ENCODE measurements at regions not wholly inside any gene's neighbourhood (a gene's known extent, or its start where the extent isn't known, plus 50 kb on each side); places are given as distances from the start of the nearest gene placed in this dataset.
"Not testable (repeated sequence)": the region's sequence is repeated elsewhere in the genome, so short reads cannot be mapped to it uniquely, and the experiment has no call there.

- DNase-seq: not testable (repeated sequence)
Observed at GRCh38 chr14:106764968-106765369, 1238.6 kb downstream of the TMEM121 start.

DNA sequence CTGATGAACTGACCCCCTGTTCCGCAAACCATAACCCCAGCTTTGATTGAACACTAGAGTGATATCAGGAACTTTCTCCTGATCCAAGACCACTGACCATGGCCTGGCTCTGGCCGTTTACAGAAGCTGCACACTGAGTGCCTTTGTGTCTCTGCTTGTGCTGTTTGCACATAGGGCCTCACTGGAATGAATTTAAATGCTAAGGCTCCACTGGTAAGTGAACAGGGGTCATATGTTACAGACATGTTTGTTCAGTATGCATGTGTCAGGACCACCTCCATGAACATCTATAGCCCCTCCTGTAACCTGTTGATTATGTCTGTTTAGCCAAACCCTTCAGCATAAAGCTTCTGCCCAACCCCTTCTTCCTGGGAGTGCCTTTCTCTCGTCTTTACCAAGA, 1239.8 kb downstream of the TMEM121 start:
- DNase-seq: no peak

- not testable (repeated sequence) for DNase-seq
Observed at GRCh38 chr14:106766551-106767277, 1240.3 kb downstream of the TMEM121 start.

GRCh38 chr14:106768230-106768629, 1241.8 kb downstream of the TMEM121 start:
- not testable (repeated sequence) for DNase-seq

DNA sequence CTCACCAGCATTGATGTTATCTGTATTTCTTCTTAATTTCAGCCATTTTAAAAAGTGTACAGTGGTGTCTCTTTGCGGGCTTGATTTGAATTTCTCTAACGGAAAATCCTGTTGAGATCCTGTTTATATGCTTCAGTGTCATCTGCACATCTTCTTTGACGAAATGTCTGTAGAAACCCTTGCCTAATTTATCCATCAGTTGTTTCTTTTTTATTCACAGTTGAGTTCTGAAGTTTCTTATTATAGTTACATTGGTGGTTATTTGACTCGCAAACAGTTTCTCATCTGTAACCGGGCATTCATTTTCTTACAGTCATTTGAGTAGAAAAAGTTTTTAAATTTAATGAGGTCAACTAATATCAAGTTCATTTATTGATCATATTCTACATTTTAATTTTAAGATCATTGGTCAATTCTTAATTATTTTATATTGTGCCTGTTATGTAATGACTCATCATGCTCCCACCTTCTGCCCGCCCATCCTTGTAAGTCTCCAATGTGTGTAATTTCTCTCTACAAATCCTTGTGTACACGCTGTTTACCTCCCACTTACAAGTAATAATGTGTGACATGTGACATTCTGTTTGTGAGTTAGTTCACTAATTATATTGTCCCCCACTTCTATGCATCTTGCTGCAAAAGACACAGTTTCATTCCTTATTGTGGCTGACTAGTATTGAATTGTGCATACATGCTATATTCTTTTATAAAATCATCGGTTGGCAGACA, 1242.8 kb downstream of the TMEM121 start:
- DNase-seq: not testable (repeated sequence)

- not testable (repeated sequence) for DNase-seq
Observed at GRCh38 chr14:106770158-106770672, 1243.8 kb downstream of the TMEM121 start.

DNA sequence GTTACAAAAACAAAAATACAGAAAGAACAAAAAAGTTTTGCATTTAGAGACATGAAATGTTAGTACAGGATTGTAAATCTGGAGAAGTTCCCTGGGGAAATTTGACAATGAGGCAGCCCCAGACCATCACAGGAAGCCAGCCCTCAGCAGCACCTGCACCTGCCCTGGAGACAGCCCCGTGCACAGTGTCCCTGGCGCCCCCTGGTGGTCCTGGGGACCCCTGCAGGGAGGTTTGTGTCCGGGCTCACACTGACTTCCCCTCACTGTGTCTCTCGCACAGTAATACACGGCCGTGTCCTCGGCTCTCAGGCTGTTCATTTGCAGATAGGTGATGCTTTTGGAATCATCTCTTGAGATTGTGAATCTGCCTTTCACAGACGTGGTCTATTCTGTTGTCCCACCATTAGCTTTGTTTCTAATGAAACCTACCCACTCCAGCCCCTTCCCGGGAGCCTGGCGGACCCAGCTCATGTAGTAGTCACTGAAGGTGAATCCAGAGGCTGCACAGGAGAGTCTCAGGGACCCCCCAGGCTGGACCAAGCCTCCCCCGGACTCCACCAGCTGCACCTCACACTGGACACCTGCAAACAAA, 1248.6 kb downstream of the TMEM121 start:
- not testable (repeated sequence) for DNase-seq

GRCh38 chr14:106776395-106776983, 1250.1 kb downstream of the TMEM121 start:
- DNase-seq: no peak

DNA sequence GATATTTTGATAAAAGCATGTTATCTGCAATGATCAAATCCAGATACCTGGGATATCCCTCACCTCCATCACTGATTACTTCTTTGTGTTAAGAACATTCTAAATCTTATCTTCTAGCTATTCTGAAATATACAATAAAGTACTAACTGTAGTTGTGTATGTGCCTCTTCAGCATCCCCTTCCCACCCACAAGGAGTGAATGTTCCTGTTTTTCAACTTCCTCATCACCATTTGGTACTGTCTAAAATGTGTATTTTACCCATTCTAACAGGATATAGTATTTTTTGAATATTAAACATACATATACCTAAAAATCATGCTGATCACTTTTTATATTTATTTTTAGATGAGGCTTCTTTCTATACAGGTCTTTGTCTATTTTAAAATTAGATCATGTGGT, 1252.6 kb downstream of the TMEM121 start:
- no peak for DNase-seq

DNA sequence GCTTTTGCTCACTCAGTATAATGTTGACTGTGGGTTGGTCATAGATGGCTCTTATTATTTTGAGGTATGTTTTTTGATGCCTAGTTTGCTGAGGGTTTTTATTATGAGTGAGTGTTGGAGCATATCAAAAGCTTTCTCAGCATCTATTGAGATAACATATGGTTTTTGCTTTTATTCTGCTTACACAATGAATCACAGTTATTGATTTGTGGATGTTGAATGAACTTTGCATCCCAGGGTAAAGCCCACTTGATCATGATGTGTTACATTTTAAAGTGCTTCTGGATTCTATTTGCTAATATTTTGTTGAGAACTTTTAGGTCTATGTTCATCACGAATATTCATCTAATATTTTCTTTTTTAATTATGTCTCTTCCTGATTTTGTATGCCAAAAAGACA, 1260.3 kb downstream of the TMEM121 start:
- no peak for DNase-seq

DNA sequence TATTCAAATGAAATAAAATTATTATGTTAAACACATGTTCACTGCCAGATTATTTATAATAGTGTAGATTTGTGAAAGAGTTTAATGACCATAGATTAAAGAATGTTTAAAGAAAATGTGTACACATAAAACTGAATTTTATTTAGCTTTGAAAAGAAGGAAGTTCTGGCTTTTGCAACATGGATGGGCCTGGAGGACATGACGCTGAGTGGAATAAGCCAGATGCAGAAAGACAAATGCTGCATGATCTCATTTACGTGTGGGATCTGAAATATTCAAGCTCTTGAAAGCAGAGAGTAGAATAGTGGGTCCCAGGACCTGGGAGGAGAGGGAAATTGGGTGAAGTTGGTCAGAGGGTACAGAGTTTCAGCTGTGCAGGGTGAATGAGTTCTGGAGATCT, 1261.2 kb downstream of the TMEM121 start:
- no peak for DNase-seq

GRCh38 chr14:106788534-106788933, 1262.2 kb downstream of the TMEM121 start:
- no peak for DNase-seq

DNA sequence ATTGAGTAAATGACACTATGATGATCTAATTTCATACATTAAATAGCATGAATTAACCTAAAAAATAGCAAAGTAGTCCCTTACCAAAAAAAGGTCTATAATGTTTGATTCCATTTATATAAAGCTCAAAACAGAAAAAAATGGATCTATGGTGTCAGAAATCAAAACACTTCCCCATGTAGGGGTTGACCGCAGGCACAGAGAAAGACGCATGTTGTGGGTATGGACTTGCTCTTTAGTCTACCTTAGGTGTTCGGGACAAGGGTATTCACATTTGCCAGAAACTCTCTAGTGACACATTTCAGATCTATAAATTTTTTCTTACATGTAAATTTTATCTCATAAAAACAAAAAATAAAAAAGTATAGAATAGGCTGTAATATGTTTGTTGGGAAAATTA, 1262.9 kb downstream of the TMEM121 start:
- no peak for DNase-seq

DNA sequence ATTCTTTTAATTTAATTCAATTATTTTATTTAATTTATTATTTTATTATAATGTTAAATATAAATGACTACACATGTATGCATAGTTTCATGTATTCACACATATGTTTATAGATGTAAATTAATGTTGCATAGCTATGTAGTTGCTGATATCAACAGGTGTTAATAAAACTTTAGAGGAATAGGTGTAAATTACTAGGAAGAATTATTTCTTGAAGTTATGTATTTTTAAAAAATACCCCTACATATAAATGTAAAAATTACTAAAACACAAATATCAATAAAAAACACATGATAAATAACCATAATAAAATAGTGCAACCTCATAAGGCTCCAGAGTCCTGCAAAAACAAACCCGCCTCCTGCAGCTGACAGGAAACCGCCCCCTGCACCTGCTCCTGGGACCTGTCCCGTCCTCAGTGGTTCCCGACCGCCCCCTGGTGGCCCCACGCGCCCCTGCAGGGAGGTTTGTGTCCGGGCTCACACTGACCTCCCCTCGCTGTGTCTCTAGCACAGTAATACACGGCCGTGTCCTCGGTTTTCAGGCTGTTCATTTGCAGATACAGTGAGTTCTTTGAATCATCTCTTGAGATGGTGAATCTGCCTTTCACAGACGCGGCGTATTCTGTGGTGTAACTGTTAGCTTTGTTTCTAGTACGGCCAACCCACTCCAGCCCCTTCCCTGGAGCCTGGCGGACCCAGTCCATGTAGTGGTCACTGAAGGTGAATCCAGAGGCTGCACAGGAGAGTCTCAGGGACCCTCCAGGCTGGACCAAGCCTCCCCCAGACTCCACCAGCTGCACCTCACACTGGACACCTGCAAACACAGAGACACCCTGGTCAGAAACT, 1264.0 kb downstream of the TMEM121 start:
- DNase-seq: no peak

GRCh38 chr14:106792543-106792942, 1266.2 kb downstream of the TMEM121 start:
- no peak for DNase-seq

- DNase-seq: not testable (repeated sequence)
Observed at GRCh38 chr14:106798166-106798565, 1271.8 kb downstream of the TMEM121 start.

DNA sequence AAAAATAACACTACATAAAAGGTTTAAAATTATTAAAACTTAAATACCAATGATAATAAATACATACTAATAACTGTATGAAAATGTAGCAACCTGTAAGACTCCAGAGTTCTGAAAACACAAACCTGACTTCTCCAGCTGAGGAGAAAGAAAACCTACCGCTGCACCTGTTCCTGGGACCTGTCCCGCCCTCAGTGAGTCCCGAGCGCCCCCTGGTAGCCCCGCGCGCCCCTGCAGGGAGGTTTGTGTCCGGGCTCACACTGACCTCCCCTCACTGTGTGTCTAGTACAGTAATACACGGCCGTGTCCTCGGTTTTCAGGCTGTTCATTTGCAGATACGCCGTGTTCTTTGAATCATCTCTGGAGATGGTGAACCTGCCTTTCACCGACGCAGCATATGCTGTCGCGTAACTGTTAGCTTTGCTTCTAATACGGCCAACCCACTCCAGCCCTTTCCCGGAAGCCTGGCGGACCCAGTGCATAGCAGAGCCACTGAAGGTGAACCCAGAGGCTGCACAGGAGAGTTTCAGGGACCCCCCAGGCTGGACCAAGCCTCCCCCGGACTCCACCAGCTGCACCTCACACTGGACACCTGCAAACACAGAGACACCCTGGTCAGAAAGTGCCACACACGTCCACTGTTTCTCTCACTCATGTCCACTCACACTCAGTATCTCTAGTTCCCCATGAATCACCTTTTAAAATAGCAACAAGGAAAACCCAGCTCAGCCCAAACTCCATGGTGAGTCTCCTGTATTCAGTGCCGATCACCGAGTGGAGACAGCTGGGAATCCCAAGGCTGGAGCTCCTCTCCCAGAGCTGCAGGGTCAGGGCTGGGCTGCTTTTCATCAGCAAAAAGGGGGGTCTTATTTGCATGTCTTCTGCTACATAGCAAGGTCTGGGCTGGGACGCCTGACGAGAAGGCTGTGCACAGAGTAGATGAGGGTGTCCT, 1276.3 kb downstream of the TMEM121 start:
- DNase-seq: no peak

DNA sequence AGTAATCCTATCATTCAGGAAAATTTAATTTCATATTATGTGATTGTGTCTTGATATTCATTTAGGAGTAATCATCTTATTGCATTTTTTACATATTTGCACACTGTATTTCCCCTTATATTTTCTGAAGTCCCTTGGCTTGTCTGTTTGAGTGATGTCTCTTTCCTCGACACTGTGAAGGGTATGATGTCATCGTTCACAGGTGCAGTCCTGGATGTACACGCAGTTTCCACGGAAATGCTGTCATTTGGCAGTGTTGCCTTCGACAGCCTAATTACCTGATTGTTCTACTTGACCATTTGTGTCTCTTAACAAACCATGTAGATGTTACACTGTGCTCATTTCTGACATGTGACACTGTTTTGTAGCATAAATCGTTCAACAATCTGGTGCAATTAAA, 1277.0 kb downstream of the TMEM121 start:
- no peak for DNase-seq

DNA sequence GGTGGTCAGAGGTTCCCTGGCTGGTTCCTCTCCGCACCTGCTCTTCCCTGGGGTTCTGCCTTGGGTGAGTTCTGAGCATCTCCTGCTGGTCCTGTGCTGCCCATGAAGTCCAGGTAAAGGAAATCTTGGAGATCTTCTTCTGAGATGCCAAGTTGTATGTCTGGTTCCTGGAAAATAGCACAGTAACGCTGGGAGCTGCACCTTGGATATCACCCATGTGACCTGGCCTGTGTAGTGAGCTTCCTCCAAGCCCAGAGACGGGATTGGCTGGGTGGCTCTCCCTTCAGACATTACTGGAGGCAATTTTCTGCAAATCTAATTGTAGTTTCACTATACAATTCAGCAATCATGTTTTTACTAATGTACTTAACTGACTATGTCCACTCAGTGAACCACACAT, 1281.1 kb downstream of the TMEM121 start:
- no peak for DNase-seq

GRCh38 chr14:106808458-106808857, 1282.1 kb downstream of the TMEM121 start:
- no peak for DNase-seq

GRCh38 chr14:106808907-106809306, 1282.5 kb downstream of the TMEM121 start:
- DNase-seq: no peak

Measured in HCEC 1CT (cell line).